Activated naive CD8-positive, alpha-beta T cell treated with anti-CD3 and anti-CD28 coated beads, Interleukin-2, amount 50 U/mL, for 24 hours (primary cell): ENCODE measurements at regions not wholly inside any gene's neighbourhood (a gene's known extent, or its start where the extent isn't known, plus 50 kb on each side); places are given as distances from the start of the nearest gene placed in this dataset.

ENCODE experiments used
- ATAC-seq: fragments of 150-1000 bp; cut with Tn5 transposase; one replicate; pipeline ENCODE4 v1.10.0; 2021
- DNase-seq: peaks from one replicate; pipeline ENCODE4 v3.0.0; 2021
- H3K27ac Mint-ChIP-seq: one replicate; pipeline ENCODE4 v1.8.0; 2021; ENCODE audit warnings: mild to moderate bottlenecking, mixed read lengths
- H3K27me3 Mint-ChIP-seq: one replicate; pipeline ENCODE4 v1.8.0; 2021; ENCODE audit warnings: mixed read lengths
- H3K36me3 Mint-ChIP-seq: one replicate; pipeline ENCODE4 v1.8.0; 2021; ENCODE audit warnings: low read depth, mixed read lengths
- H3K4me1 Mint-ChIP-seq: one replicate; pipeline ENCODE4 v1.8.0; 2021; ENCODE audit warnings: mixed read lengths
- H3K4me3 Mint-ChIP-seq: one replicate; pipeline ENCODE4 v1.8.0; 2021; ENCODE audit warnings: mild to moderate bottlenecking, moderate library complexity, mixed read lengths
- H3K9me3 Mint-ChIP-seq: one replicate; pipeline ENCODE4 v1.8.0; 2021; ENCODE audit warnings: mixed read lengths

GRCh38 chr15:61528581-61528910, 299.4 kb upstream of the RORA start:
- peaks cover 2% of the 10 kb centered on the region for H3K27me3 Mint-ChIP-seq
- H3K9me3 Mint-ChIP-seq: no peaks in the 10 kb centered on the region
- no peaks in the 10 kb centered on the region for H3K4me1 Mint-ChIP-seq
- no peak for ATAC-seq
- H3K36me3 Mint-ChIP-seq: no peaks in the 10 kb centered on the region
- DNase-seq: no peak
- H3K27ac Mint-ChIP-seq: no peak overlapping the region
- H3K4me3 Mint-ChIP-seq: no peak overlapping the region

GRCh38 chr15:61527836-61528580, 298.9 kb upstream of the RORA start:
- no peak overlapping the region for H3K4me3 Mint-ChIP-seq
- no peak for DNase-seq
- no peak overlapping the region for H3K27ac Mint-ChIP-seq
- peaks cover 2% of the 10 kb centered on the region for H3K27me3 Mint-ChIP-seq
- H3K4me1 Mint-ChIP-seq: no peaks in the 10 kb centered on the region
- H3K36me3 Mint-ChIP-seq: no peaks in the 10 kb centered on the region
- H3K9me3 Mint-ChIP-seq: no peaks in the 10 kb centered on the region
- ATAC-seq: no peak

GRCh38 chr15:61524545-61524944, 295.4 kb upstream of the RORA start:
- H3K4me1 Mint-ChIP-seq: no peaks in the 10 kb centered on the region

GRCh38 chr15:61524086-61524485, 295.0 kb upstream of the RORA start:
- DNase-seq (no peak), ATAC-seq (no peak)
- no peaks in the 10 kb centered on the region for H3K9me3 Mint-ChIP-seq
- H3K4me1 Mint-ChIP-seq: no peaks in the 10 kb centered on the region
- peaks cover 4% of the 10 kb centered on the region for H3K27me3 Mint-ChIP-seq
- no peaks in the 10 kb centered on the region for H3K36me3 Mint-ChIP-seq
- H3K27ac Mint-ChIP-seq: no peak overlapping the region
- H3K4me3 Mint-ChIP-seq: no peak overlapping the region

More at GRCh38 chr15:61524545-61524944, 295.4 kb upstream of the RORA start:
- no peaks in the 10 kb centered on the region for H3K36me3 Mint-ChIP-seq
- ATAC-seq (no peak), DNase-seq (no peak)
- no peak overlapping the region for H3K27ac Mint-ChIP-seq
- H3K9me3 Mint-ChIP-seq: no peaks in the 10 kb centered on the region
- H3K4me3 Mint-ChIP-seq: no peak overlapping the region
- H3K27me3 Mint-ChIP-seq: peaks cover 2% of the 10 kb centered on the region

GRCh38 chr15:61522411-61522810, 293.3 kb upstream of the RORA start:
- DNase-seq (no peak), ATAC-seq (no peak)
- Mint-ChIP-seq H3K4me1 (no peaks in the 10 kb centered on the region), H3K27ac (no peak overlapping the region), H3K36me3 (no peaks in the 10 kb centered on the region), H3K9me3 (no peaks in the 10 kb centered on the region), H3K4me3 (no peak overlapping the region), H3K27me3 (peaks cover 6% of the 10 kb centered on the region)

GRCh38 chr15:61521953-61522352, 292.9 kb upstream of the RORA start:
- Mint-ChIP-seq H3K4me1 (no peaks in the 10 kb centered on the region), H3K9me3 (no peaks in the 10 kb centered on the region), H3K4me3 (no peak overlapping the region), H3K36me3 (no peaks in the 10 kb centered on the region), H3K27me3 (peaks cover 8% of the 10 kb centered on the region), H3K27ac (no peak overlapping the region)
- DNase-seq: no peak
- ATAC-seq: no peak

GRCh38 chr15:61519296-61519695, 290.2 kb upstream of the RORA start:
- Mint-ChIP-seq H3K27me3 (peaks cover 7% of the 10 kb centered on the region), H3K4me3 (no peak overlapping the region)

GRCh38 chr15:61518191-61518950, 289.3 kb upstream of the RORA start:
- Mint-ChIP-seq H3K4me1 (no peaks in the 10 kb centered on the region), H3K27me3 (peaks cover 9% of the 10 kb centered on the region), H3K4me3 (no peak overlapping the region), H3K9me3 (no peaks in the 10 kb centered on the region), H3K27ac (no peak overlapping the region), H3K36me3 (no peaks in the 10 kb centered on the region)
- DNase-seq: no peak
- ATAC-seq: no peak

More at GRCh38 chr15:61519296-61519695, 290.2 kb upstream of the RORA start:
- Mint-ChIP-seq H3K4me1 (no peaks in the 10 kb centered on the region), H3K36me3 (no peaks in the 10 kb centered on the region), H3K27ac (no peak overlapping the region), H3K9me3 (no peaks in the 10 kb centered on the region)
- no peak for ATAC-seq
- no peak for DNase-seq

GRCh38 chr15:61517776-61518175, 288.7 kb upstream of the RORA start:
- H3K27ac Mint-ChIP-seq: no peak overlapping the region
- no peak for DNase-seq

GRCh38 chr15:61517335-61517734, 288.2 kb upstream of the RORA start:
- peaks cover 9% of the 10 kb centered on the region for H3K27me3 Mint-ChIP-seq
- no peaks in the 10 kb centered on the region for H3K9me3 Mint-ChIP-seq
- H3K4me3 Mint-ChIP-seq: no peak overlapping the region
- H3K27ac Mint-ChIP-seq: no peak overlapping the region
- ATAC-seq (no peak), DNase-seq (no peak)
- H3K36me3 Mint-ChIP-seq: no peaks in the 10 kb centered on the region
- H3K4me1 Mint-ChIP-seq: no peaks in the 10 kb centered on the region

More at GRCh38 chr15:61517776-61518175, 288.7 kb upstream of the RORA start:
- Mint-ChIP-seq H3K4me3 (no peak overlapping the region), H3K27me3 (peaks cover 9% of the 10 kb centered on the region), H3K4me1 (no peaks in the 10 kb centered on the region), H3K36me3 (no peaks in the 10 kb centered on the region), H3K9me3 (no peaks in the 10 kb centered on the region)
- ATAC-seq: no peak

GRCh38 chr15:61511756-61512155, 282.7 kb upstream of the RORA start:
- Mint-ChIP-seq H3K27ac (no peak overlapping the region), H3K4me1 (no peaks in the 10 kb centered on the region), H3K4me3 (no peak overlapping the region), H3K27me3 (peaks cover 10% of the 10 kb centered on the region), H3K9me3 (no peaks in the 10 kb centered on the region), H3K36me3 (no peaks in the 10 kb centered on the region)
- DNase-seq: no peak
- ATAC-seq: no peak

GRCh38 chr15:61511089-61511488, 282.0 kb upstream of the RORA start:
- Mint-ChIP-seq H3K4me1 (no peaks in the 10 kb centered on the region), H3K9me3 (no peaks in the 10 kb centered on the region), H3K27ac (no peak overlapping the region)

GRCh38 chr15:61509327-61509840, 280.3 kb upstream of the RORA start:
- no peaks in the 10 kb centered on the region for H3K9me3 Mint-ChIP-seq
- ATAC-seq (no peak), DNase-seq (no peak)
- H3K27me3 Mint-ChIP-seq: peaks cover 10% of the 10 kb centered on the region
- H3K4me1 Mint-ChIP-seq: no peaks in the 10 kb centered on the region
- H3K4me3 Mint-ChIP-seq: no peak overlapping the region
- no peak overlapping the region for H3K27ac Mint-ChIP-seq
- H3K36me3 Mint-ChIP-seq: no peaks in the 10 kb centered on the region

More at GRCh38 chr15:61511089-61511488, 282.0 kb upstream of the RORA start:
- DNase-seq: no peak
- no peak for ATAC-seq
- Mint-ChIP-seq H3K4me3 (no peak overlapping the region), H3K27me3 (peaks cover 10% of the 10 kb centered on the region), H3K36me3 (no peaks in the 10 kb centered on the region)

GRCh38 chr15:61503383-61503969, 274.4 kb upstream of the RORA start:
- DNase-seq (no peak), ATAC-seq (no peak)
- Mint-ChIP-seq H3K27ac (no peak overlapping the region), H3K4me3 (no peak overlapping the region), H3K27me3 (peaks cover 4% of the 10 kb centered on the region), H3K4me1 (no peaks in the 10 kb centered on the region), H3K9me3 (no peaks in the 10 kb centered on the region), H3K36me3 (no peaks in the 10 kb centered on the region)
